Astrocyte (in vitro differentiated cells and primary cell): ENCODE measurements at regions not wholly inside any gene's neighbourhood (a gene's known extent, or its start where the extent isn't known, plus 50 kb on each side); places are given as distances from the start of the nearest gene placed in this dataset.

ENCODE experiments used
- EZH2 ChIP-seq: IDR thresholded peaks from 2 replicates; pipeline ENCODE4 v1.6.1; 2012; ENCODE audit warnings: mild to moderate bottlenecking, low read length, inconsistent platforms; ENCODE audit not compliant: insufficient read depth
- TF ChIP-seq, protein P1 (sequence below): IDR thresholded peaks from 2 replicates; pipeline ENCODE4 v1.5.1; 2011; ENCODE audit warnings: low read depth, mild to moderate bottlenecking, inconsistent platforms, low read length, moderate library complexity; ENCODE audit not compliant: insufficient read depth

- TF ChIP-seq EZH2 = no peak
- TF ChIP-seq, protein P1, sequence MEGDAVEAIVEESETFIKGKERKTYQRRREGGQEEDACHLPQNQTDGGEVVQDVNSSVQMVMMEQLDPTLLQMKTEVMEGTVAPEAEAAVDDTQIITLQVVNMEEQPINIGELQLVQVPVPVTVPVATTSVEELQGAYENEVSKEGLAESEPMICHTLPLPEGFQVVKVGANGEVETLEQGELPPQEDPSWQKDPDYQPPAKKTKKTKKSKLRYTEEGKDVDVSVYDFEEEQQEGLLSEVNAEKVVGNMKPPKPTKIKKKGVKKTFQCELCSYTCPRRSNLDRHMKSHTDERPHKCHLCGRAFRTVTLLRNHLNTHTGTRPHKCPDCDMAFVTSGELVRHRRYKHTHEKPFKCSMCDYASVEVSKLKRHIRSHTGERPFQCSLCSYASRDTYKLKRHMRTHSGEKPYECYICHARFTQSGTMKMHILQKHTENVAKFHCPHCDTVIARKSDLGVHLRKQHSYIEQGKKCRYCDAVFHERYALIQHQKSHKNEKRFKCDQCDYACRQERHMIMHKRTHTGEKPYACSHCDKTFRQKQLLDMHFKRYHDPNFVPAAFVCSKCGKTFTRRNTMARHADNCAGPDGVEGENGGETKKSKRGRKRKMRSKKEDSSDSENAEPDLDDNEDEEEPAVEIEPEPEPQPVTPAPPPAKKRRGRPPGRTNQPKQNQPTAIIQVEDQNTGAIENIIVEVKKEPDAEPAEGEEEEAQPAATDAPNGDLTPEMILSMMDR = no peak
Measured at GRCh38 chr9:593809-594208, 247.7 kb upstream of the DMRT1 start.
